CD4-positive, alpha-beta T cell treated with Interleukin-2 at 100 ng/mL for 4 hours (primary cell): ENCODE measurements at regions not wholly inside any gene's neighbourhood (a gene's known extent, or its start where the extent isn't known, plus 50 kb on each side); places are given as distances from the start of the nearest gene placed in this dataset.
"Not testable (repeated sequence)": the region's sequence is repeated elsewhere in the genome, so short reads cannot be mapped to it uniquely, and the experiment has no call there.

Experiments
- DNase-seq: peaks from one replicate; pipeline ENCODE4 v3.0.0-alpha.2; 2020; ENCODE audit warnings: low spot score

- DNase-seq, result no peak
These were observed 66.9 kb downstream of the FOXL3 start for GRCh38 chr7:356691-357462.

- DNase-seq, result no peak
These were observed 67.7 kb downstream of the FOXL3 start for GRCh38 chr7:357531-358209.

DNA sequence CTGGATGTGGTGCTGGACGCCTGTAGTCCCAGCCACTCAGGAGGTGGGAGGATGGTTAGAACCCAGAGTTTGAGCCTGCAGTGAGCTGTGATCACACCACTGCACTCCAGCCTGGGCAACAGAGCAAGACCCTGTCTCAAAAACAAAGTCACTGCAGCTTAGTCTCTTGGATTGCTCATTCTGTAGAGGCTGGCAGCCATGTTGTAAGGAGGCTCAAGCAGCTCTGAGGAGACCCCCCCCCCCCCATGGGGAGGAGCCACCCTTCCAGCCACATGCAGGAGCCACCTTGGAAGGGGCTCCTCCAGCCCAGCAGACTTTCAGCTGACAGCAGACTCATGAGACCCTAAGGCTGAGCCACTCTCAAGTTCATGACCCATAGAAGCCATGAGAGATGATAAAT is 68.4 kb downstream of the FOXL3 start:
- DNase-seq, result no peak

DNA sequence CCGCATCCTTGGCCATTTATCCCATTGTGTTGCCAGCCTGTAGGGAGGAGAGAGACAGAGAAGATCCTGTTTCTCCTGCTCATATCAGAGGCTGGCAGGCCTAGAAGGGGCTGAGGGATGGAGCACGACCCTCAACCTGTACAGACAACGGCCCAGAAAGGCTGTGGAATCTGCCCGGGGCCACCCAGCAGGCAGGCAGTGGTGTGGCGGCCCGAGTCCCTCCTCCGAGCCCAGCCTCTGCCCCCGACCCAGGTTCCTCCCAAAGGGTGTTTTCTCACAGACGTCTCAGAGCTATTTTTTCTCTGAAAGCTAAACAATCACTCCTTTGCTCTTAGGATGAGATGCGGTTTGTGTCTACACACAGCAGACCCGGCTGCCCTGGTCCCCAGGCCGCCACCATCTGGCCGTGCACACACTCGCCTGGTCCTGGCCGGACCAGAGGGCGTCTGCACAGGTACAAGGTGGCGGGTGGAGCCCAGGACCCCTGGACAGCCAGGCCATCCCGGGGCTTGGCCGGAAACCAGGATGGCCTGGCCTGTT is 69.3 kb downstream of the FOXL3 start:
- no peak for DNase-seq

- DNase-seq, result no peak
These were observed 69.9 kb downstream of the FOXL3 start for GRCh38 chr7:359766-360361.

GRCh38 chr7:360454-361100 is 70.6 kb downstream of the FOXL3 start:
- DNase-seq, result peak; percentile 24

DNA sequence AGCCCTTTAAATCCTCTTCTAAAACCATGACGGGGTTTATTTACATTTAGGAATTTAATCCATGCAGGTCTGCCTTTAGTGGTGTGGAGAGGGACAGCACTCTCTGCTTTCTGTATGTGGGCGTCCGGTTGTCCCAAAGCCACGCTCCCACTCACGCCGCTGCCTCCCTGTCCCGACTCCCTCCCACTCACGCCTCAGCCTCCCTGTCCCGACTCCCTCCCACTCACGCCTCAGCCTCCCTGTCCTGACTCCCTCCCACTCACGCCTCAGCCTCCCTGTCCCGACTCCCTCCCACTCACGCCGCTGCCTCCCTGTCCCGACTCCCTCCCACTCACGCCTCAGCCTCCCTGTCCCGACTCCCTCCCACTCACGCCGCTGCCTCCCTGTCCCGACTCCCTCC is 71.2 kb downstream of the FOXL3 start:
- DNase-seq, result not testable (repeated sequence)

- DNase-seq, result no peak
These were observed 71.9 kb downstream of the FOXL3 start for GRCh38 chr7:361680-362401.

DNA sequence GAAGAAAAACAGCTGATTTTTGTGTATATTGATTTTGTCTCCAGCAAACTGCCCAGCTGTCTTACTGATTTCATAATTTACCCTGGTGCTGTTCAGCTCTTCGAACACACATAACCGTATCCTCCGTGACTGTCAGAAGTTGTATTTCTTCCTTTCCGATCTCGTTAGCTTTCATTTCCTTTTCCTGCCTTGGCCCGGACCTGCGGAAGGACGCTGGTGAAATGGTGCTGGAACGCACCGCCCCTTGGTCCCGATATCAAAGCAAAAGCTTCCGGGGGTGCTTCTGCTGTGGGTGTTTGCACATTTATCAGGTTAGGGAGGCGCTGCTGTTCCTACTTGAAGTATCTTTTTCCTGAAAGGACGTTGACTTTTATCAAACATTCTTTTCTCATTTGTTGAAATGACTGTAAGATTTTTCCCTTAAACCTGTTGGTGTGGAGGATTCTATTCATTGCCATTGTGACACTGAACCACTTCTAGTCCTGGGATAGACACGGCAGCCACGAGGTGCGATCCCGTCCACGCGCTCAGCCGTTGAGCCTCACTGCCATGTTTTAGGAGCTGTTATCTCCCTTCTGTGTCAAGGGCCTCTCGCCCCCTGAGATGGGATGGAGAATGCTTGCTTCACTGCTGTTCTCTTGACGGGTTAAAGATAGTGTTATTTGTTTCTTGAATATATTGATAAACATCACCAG is 72.6 kb downstream of the FOXL3 start:
- peak; percentile 55 for DNase-seq

- peak; percentile 25 for DNase-seq
These were observed 73.7 kb downstream of the FOXL3 start for GRCh38 chr7:363626-364025.

GRCh38 chr7:364536-364935 is 74.6 kb downstream of the FOXL3 start:
- DNase-seq, result no peak

- no peak for DNase-seq
These were observed 75.6 kb downstream of the FOXL3 start for GRCh38 chr7:365593-365992.

DNA sequence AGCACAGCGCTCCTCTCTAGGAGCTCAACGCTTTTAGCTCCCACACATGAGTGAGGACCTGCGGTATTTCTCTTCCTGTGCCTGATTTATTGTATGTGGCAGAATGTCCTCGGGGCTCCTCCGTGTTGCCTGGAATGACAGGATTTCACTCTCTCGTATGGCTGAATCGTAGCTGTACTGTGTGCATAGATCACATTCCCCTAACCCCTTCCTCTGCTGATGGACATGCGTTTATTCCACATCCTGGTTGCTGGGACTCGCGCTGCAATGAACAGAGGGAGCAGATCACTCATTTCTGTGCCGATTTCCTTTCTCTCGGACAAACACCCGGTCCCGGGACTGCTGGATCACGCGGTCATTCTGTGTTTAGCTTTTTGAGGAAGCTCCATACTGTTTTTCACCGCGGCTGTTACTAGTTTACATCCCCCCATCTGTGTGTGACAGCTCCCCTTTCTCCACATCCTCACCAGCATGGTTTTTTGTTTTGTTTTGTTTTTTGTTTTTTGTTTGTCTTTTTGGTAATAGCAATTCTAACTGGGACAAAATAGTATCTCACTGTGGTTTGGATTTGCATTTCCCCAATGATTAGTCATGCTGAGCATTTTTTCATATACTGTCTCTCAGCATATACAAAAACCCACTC is 76.3 kb downstream of the FOXL3 start:
- DNase-seq, result peak; percentile 17

DNA sequence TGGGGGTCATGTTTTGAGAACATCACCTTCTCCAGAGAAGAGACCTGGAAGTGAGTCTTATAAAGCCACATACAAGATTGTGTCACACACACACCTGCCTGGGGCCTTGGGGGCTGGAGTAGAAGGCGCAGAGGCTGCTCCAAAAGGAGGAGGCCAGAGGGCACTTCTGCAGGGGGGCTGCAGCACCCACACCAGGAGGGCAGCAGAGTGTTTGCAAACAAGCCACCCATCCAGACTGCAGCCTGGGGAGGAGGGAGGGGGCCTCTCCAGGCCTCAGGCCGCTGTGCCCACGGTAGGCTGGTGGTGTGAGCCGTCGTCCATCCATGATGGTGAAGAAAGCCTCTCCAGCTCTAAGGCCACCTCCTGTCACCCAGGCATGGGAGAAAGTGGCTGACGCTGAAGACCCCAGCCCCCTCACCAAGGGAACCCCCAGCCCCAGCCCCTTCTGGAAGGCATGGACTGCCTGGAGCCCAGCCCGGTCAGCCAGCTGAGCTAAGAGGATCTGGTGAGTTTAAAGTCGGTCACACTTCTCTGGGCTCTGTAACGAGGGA is 77.5 kb downstream of the FOXL3 start:
- DNase-seq, result no peak

DNA sequence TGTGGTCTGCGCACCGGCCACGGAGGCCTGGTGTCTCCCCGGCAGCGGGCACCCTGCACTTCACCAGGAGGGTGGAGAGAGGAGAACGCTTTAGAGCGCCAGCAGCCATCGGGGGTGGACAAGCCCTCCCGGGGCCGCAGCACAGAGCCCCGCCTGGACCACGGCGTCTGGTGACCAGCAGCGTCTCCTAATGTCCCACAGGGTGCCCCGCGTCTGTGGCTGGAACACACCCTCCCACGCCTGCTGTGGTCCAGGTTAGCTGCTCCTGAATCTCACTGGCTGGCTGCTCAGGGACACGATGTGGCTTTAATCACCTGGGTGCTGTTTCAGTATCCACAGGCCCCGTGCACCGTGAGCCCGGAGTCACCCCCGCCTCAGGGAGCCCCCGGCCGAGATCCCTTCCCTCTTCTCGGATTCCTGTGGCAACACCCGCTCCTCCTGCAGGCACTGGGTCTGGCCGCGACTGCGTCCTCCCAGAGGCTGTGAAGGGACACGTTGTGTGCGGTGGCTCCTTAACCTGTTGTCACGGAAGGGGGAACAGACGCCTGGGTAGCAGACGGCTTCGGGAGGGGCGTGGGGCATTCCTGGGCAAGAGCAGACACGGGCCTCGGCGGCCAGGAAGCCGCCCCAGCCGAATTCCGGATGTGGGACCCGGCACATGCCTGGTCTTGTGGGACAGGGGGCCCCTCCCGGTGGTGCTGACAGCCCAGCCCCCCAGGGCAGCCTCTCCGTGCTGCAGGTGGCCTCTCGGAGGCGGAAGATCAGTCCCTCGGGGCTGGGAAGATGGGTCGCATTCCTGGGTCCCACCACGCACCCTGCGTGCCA is 78.9 kb downstream of the FOXL3 start:
- DNase-seq, result no peak

DNA sequence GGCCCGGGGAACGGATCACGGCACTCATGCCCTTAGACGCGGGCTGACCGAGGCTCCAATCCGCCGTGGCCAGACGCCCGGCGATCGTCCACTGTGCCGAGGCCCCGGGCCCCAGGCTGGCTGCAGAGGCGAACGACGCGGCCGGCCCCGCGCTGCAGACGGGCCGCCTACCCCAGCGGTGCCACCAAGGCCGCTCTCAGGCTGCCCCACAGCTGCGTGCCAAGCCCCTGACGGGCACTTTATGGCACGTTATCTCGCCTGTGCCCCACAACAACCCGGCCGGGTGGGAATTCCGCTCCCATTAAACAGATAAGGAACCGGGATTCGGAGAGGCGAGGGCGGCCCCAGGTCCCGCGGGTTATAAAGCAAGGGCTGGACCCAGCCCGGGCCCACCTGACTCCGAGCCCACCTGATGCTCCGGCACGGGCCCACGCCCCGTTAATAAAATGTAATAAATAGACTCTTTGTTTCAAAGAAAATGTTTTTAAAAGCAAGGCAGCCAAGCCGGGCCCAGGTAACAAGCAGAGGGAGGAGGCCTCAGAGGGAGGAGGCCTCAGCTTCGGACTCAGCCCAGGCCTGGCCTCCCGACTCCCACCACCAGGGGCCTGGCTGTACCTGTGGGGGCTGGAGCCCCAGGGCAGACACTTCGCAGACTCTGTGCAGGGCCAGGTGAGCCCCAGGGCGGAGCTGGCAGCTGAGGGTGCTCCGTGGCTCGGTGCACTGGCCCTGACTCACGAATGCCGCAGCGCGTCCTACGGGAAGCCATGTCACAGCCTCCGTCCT is 79.7 kb downstream of the FOXL3 start:
- no peak for DNase-seq

DNA sequence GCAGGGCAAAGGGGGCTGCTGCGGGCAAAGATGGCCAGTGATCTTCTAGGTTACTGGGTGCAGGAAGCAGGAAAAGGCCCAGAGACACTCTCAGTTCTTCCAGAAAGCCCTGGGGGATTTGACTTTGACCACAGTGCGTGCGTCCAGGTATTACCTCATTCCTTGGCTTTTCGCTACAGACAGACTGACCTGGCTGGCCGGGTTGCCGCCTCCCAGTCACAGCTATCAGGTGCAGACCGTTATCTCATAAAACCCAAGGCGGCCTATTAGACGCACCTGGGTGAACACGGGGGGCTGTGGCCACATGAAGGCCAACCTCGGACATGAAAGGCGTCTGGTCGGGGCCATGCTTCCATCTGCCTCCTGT is 80.3 kb downstream of the FOXL3 start:
- DNase-seq, result no peak

- DNase-seq, result no peak
These were observed 80.8 kb downstream of the FOXL3 start for GRCh38 chr7:370775-371118.
